Stimulated activated CD4-positive, alpha-beta T cell treated with anti-CD3 and anti-CD28 coated beads, Interleukin-12 subunit alpha, Interleukin-12 subunit beta, amount 100 ng/mL, for 24 hours (primary cell): ENCODE measurements at regions not wholly inside any gene's neighbourhood (a gene's known extent, or its start where the extent isn't known, plus 50 kb on each side); places are given as distances from the start of the nearest gene placed in this dataset.
"Not testable (repeated sequence)": the region's sequence is repeated elsewhere in the genome, so short reads cannot be mapped to it uniquely, and the experiment has no call there.

Source experiments
- DNase-seq, 2 experiments: peaks; one replicate each; pipeline ENCODE4 v3.0.0-alpha.2; 2020; ENCODE audit warnings: low read depth in 2 of 2

GRCh38 chr5:5751987-5752386, 329.5 kb downstream of the ICE1 start:
- no peak for DNase-seq

DNA sequence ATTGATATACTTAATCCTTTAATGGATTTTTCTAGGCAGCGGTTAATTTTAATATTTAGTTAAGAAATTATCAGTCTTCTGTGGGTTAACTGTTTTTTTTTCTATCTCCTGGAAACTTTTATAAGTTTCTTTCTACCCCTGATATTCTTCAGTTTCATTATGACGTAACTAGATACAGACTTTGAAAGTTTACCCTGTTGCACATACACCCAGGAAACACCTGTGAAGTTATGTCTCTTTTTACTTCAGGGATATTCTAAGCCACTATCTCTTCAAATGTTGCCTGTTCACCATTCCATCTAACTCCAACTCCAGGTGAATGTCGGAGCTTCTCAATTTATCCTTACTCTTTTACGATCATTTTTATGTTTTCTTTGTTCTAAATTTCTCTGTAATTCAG, 329.0 kb downstream of the ICE1 start:
- DNase-seq = no peak

DNA sequence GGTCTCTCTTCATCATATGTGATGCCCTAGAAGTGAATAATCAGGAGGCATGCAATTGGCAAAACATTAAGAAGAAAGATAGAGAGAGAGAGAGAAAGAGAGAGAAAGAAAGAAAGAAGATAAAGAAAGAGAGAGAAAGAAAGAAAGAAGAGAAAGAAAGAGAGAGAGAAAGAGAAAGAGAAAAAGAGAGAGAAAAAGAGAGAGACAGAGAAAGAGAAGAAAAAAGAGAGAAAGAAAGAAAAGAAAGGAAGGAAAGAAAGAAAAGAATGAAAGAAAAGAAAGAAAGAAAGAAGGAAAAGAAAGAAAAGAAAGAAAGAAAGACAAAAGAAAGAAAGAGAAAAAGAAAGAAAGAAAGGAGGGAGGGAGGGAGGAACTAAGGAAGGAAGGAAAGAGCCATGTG, 318.9 kb downstream of the ICE1 start:
- DNase-seq = no peak

DNA sequence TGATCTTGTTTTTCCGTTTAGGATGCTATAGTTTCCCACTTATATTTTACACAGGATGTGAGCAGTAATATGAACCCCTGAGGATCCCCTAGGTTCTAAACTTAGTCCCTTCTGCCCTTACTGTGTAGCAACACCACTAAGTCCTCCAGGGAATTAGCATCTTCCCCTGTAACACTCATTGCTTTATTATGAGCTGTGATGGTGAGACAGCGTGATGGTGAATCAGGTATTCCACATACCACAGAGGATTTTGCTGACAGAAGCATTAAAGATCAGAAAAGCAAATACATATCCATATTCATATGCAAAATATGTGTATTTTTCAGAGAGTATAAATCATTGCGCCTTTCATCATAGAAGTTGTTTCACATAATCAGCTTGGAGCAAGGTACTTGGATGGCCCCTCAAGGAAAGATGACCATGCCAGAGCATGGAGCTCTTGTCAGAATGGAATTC, 317.0 kb downstream of the ICE1 start:
- no peak for DNase-seq

DNA sequence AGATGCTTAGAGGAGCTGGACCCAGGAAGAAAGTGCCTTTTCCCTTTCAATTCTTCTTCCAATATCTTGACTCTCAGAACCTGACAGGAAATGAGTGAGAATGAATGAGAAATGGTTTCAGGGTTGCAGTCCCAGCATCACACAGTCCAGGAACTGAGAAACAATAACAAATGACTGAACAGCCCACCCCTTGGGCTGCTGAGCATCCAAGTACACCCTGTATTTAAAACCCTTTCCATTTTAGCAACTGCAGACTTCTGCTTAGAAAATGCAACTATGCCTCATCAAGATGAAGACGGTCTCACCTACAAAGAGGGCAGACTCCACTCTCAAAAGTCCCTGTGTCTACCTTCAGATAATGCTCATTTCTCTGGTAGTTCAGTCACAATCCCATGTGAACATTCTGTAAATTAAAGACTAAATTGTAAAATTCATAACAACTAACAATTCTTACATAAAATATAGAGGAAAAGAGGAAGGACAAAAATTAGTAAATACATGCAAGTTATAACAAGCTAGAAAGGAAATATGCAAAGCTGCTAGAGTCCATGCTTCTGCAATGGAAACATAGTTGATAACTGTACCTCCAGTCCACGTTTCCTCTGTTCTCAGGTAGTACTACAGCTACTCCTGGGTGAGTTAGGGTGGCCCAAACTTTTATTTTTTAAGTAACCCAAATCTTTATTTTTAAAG, 316.5 kb downstream of the ICE1 start:
- DNase-seq = no peak

DNA sequence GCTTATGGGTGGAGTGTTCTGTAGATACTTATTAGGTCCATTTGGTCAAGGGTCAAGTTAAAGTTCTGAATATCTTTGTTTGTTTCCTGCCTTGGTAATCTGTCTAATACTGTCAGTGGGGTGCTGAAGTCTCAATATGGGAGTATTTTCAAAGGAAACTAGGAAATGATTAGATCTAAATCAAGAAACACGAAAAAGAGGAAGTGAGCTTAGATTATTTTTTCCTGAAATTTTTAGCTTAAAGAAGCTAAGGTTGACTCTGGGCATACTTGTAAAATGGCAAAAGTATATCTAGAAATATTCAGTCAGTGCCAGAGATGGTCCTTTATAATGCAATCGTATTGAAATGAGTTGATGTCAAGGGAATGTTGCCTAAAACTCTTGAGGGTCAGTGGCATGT, 313.5 kb downstream of the ICE1 start:
- no peak for DNase-seq

- DNase-seq = not testable (repeated sequence)
These were observed 310.6 kb downstream of the ICE1 start for GRCh38 chr5:5733058-5733457.

- DNase-seq = no peak
These were observed 303.9 kb downstream of the ICE1 start for GRCh38 chr5:5726401-5726800.

DNA sequence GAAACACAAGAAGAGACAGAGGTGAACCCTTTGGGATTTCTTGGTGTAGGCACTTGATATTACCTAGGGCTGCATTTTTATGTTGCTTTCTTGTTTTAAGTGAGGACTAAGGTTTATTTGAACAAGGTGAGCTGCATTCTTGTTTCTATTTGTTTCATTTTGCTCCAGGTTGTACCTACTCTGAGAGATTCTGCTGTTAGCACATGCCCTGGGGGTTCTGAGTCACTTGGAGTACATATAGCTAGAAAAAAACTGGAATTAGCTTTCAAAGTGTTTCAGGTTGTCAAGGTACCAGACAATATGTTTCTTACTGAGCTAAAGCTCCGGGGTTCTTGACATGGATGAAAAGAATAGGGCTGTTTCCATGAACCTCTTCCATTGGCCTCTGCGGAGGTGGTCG, 299.4 kb downstream of the ICE1 start:
- DNase-seq = no peak

GRCh38 chr5:5719292-5719691, 296.8 kb downstream of the ICE1 start:
- DNase-seq = no peak

GRCh38 chr5:5716665-5717064, 294.2 kb downstream of the ICE1 start:
- no peak for DNase-seq

DNA sequence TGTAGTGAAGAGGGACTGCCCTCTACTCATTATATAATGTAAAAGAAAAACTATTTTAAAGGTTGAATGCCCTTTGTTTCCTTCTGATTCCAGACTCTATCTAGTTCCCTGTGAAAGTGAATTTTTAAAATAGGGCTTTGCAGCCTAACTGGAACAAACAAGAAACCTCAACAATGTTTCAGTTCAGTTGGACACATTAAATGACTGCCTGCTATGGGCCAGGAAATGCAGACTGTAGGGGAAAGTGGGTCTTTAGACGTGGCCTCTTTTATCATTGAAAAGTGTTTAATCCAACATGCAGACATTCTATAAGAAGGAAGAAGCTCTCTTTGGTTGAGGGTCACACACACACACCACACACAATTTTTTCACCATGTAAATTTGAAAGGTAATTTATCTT, 289.1 kb downstream of the ICE1 start:
- no peak for DNase-seq

DNA sequence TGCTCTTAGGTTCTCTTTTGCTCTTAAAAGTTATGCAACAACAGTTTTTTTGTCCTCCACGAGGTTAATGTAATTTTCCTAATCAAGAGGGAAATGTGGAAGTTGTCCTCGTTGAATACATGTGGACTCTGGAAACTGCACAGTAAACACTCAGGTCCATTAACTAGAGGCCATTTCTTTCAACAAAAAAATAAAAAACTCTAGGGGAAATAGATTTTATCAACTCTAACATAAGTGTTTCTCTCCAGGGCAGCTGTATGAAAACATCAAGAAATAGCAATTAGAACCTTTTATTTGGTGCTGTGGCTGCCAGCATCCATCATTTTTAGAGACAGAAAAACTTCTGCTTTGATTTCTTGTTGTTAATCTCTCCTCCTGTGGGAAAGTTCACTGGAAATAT, 288.6 kb downstream of the ICE1 start:
- no peak for DNase-seq

- no peak for DNase-seq
These were observed 288.0 kb downstream of the ICE1 start for GRCh38 chr5:5710471-5710870.

GRCh38 chr5:5708367-5708919, 286.0 kb downstream of the ICE1 start:
- no peak for DNase-seq

- no peak for DNase-seq
These were observed 282.5 kb downstream of the ICE1 start for GRCh38 chr5:5705010-5705409.

DNA sequence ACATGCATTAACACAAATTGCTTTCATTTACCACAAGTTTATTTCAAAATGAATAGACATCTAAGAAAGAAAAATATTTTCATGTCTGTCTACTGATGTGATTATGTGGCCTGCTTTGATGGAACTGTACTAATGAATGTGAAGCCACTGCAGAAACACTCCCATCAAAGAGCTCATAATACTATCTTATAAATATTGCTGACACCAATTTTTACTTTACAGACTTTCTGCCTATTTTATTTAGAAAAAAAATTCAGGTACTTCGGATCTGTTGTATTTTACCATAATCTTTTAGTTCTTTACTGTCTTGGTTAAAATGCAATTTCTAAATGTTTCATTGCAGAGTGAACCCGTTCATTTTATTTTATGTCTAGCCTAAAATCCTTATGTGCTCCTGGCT, 281.9 kb downstream of the ICE1 start:
- DNase-seq = no peak

GRCh38 chr5:5702934-5703333, 280.5 kb downstream of the ICE1 start:
- no peak for DNase-seq

DNA sequence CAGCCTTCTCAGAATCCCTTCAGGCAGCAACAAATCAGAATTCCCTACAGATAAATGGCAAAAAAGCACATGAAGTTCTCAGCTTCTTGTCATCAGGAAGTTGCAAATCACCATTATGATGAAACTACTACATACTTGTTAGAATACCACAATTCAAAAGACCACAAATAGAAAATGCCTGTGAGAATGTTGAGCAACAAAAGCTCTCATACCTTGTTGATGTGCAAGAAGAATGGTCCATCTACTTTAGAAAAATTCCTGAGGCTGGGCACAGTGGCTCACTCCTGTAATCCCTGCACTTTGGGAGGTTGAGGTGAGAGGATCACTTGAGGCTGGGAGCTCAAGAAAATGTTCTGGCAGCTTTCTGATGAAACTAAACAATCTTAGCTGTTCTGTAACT, 278.1 kb downstream of the ICE1 start:
- DNase-seq = no peak

DNA sequence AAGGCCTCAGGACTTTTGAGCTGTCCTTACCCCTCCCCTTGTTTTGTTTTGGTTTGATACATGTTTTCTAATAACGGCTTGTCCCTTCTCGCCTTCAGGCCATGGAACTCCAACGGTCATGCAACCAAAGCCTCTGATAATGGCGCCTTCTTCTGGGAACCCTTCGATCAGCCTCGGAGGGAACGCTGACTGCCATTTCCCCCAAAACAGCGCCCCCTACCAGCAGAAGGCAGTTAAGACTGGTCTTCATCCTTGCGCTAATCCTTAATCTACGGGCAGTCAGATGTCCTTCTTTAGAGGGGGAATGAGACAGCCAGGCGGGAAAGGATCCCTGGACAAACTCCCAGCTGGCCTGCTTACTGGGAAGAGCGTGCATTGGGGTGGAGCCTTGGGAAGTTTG, 276.6 kb downstream of the ICE1 start:
- no peak for DNase-seq

DNA sequence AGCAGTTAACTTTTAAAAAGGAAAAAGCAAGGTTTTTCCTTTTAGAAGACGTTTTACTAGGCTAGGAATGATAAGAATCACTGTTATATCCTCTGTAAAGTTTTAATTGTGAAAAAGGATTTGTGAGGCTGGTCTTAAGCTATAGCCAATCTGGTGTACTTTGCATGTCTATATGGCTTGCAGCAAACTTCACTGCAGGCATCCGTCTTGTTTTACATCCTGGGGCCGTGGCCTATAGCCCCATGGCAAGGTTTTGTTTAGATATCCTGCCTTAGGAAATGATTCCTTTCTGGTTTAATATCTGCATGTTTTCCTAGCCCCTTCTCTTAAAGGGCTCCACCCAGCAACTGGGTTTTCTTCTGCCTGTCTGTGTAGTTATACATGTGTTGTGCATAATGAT, 272.8 kb downstream of the ICE1 start:
- DNase-seq = no peak

GRCh38 chr5:5688925-5689310, 266.4 kb downstream of the ICE1 start:
- no peak for DNase-seq

GRCh38 chr5:5688194-5688924, 265.9 kb downstream of the ICE1 start:
- DNase-seq = no peak
